HL-60 (cell line): ENCODE measurements at regions not wholly inside any gene's neighbourhood (a gene's known extent, or its start where the extent isn't known, plus 50 kb on each side); places are given as distances from the start of the nearest gene placed in this dataset.

Experiments used
- DNase-seq, 2 experiments: peaks; one replicate each; pipeline ENCODE4 v3.0.0-alpha.2; 2010 to 2020; ENCODE audit warnings: low read depth in 1 of 2, low spot score in 1 of 2
- H3K27ac ChIP-seq: fragments of 250-450 bp; sonication (Bioruptor Pico); replicated peaks from 2 replicates; pipeline ENCODE4 v1.5.1; 2020; ENCODE audit warnings: mild to moderate bottlenecking, moderate library complexity
- H3K27me3 ChIP-seq: fragments of 250-450 bp; sonication (Bioruptor Pico); 2 replicates; pipeline ENCODE4 v1.5.1; 2021; ENCODE audit warnings: mild to moderate bottlenecking, moderate library complexity; ENCODE audit not compliant: insufficient read depth, poor library complexity, severe bottlenecking
- H3K4me3 ChIP-seq: replicated peaks from 2 replicates; pipeline ENCODE4 v1.5.1; 2011; ENCODE audit warnings: mild to moderate bottlenecking, control low read depth, low read length; ENCODE audit not compliant: insufficient read depth
- CTCF ChIP-seq: IDR thresholded peaks from one replicate; pipeline ENCODE4 v1.5.1; 2011; ENCODE audit warnings: low read length, control low read depth, inconsistent platforms; ENCODE audit not compliant: insufficient read depth
- GABPA ChIP-seq: IDR thresholded peaks from 2 replicates; pipeline ENCODE4 v1.6.1; 2012; ENCODE audit warnings: low read depth
- POLR2AphosphoS5 ChIP-seq: IDR thresholded peaks from 2 replicates; pipeline ENCODE4 v1.6.1; 2012; ENCODE audit warnings: low read depth
- REST ChIP-seq: IDR thresholded peaks from 2 replicates; pipeline ENCODE4 v1.6.1; 2012; ENCODE audit warnings: low read depth; ENCODE audit not compliant: insufficient replicate concordance
- SPI1 ChIP-seq: IDR thresholded peaks from 2 replicates; pipeline ENCODE4 v1.6.1; 2012; ENCODE audit warnings: low read depth, mild to moderate bottlenecking, borderline replicate concordance

- H3K4me3 ChIP-seq: no peak overlapping the region
- no peak for DNase-seq
- no peaks in the 10 kb centered on the region for H3K27me3 ChIP-seq
- H3K27ac ChIP-seq: no peak overlapping the region
- no peak for TF ChIP-seq REST
Measured at GRCh38 chr2:116706396-116706795, 1108.1 kb upstream of the DDX18 start.

- TF ChIP-seq REST (no peak), SPI1 (no peak), POLR2AphosphoS5 (no peak), GABPA (no peak), CTCF (no peak)
- H3K27ac ChIP-seq: no peak overlapping the region
- H3K4me3 ChIP-seq: no peak overlapping the region
- no peaks in the 10 kb centered on the region for H3K27me3 ChIP-seq
- no peak for DNase-seq
Measured at GRCh38 chr2:116716038-116716437, 1098.5 kb upstream of the DDX18 start.

- Histone ChIP-seq H3K27me3 (no peaks in the 10 kb centered on the region), H3K4me3 (no peak overlapping the region), H3K27ac (no peak overlapping the region)
- TF ChIP-seq REST: no peak
- no peak for TF ChIP-seq POLR2AphosphoS5
- no peak for TF ChIP-seq SPI1
- no peak for TF ChIP-seq GABPA
- no peak for TF ChIP-seq CTCF
- no peak for DNase-seq
Measured at GRCh38 chr2:116716444-116716843, 1098.0 kb upstream of the DDX18 start.

GRCh38 chr2:116717832-116718231 lies 1096.7 kb upstream of the DDX18 start:
- Histone ChIP-seq H3K27ac (no peak overlapping the region), H3K27me3 (no peaks in the 10 kb centered on the region), H3K4me3 (no peak overlapping the region)
- no peak for TF ChIP-seq REST
- no peak for TF ChIP-seq SPI1
- TF ChIP-seq GABPA: no peak
- no peak for TF ChIP-seq CTCF
- no peak for TF ChIP-seq POLR2AphosphoS5
- no peak for DNase-seq
